Islet of Langerhans (tissue), 1 donor: ENCODE measurements at regions not wholly inside any gene's neighbourhood (a gene's known extent, or its start where the extent isn't known, plus 50 kb on each side); places are given as distances from the start of the nearest gene placed in this dataset.

Experiments
- FAIRE-seq: peaks from one replicate; lab custom pipeline; 2011; peaks lifted over from hg19 to GRCh38; lab: Jason Lieb, UNC

DNA sequence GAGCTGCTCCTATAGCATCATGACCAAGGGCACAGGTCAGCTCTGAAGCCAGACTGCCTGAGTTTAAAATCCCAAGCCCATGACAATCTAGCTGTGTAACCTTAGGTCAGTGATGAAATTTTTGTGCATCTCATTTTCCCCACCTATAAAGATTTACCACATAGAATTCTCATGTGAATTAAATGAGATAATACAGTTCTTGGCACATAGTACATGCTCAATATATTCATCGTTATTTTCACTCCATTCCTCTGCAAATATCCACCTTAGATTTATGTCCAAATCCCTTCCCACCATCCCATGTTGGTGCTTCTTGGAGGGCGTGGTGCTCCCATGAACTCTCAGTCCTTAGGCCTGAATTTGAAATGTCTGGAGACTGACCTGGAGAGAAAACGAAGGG is 300.1 kb downstream of the TLE3 start:
- FAIRE-seq, result no peak

DNA sequence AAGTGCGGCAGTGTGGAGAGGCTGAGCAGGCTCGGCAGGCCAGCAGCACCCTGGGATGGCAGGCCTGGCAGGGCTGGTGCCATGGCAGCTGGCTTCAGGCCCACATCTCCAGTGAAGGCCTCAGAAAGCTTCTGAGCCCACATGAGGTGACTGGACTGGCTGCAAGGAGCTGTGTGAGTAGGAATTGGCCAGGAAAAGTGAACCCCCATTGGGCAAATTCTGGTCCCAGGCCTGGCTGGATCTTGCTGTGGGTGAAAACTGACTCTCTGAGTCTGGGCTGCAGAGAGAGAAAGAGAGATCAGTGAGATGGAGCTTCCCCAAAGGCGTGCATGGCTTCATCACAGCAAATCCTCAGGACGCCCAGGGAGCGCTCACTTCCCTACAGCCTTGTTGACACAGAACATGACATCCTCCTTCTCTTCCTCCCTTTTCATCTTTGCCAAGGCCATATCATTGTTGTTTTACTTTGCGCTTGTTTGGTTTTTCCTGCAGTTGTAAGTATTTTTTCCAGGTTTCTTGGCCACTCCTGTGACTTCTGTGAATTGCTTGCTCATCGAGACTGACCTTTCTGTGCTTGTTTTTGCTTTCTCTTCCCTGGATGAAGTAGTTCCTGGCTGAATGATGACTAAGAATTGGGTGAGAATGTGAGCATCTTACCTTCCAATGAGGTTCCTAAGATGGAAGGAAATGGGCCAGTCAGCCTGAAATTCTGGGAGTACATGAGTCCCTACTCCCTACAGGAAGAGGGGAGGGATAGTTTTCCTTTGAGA is 299.1 kb downstream of the TLE3 start:
- no peak for FAIRE-seq

DNA sequence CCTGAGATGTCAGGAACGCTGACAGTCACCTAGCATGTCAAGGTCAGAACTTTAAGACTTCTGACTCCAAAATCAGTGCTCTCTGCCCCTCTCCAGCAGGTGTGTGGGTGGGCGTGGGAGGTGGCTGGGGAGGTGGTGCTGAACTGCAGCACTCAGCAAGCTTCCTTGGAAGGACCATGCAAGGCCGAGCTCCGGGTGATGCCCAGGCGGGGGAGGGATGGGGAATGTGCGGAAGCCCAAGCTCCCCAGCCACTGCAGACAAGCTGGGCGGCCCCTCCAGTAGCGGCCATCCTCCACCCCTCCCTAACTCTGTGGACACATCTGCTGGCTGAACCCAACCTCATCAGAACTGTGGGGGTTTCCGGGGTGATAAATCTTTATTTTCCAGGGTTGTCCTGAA is 296.6 kb downstream of the TLE3 start:
- FAIRE-seq, result no peak

DNA sequence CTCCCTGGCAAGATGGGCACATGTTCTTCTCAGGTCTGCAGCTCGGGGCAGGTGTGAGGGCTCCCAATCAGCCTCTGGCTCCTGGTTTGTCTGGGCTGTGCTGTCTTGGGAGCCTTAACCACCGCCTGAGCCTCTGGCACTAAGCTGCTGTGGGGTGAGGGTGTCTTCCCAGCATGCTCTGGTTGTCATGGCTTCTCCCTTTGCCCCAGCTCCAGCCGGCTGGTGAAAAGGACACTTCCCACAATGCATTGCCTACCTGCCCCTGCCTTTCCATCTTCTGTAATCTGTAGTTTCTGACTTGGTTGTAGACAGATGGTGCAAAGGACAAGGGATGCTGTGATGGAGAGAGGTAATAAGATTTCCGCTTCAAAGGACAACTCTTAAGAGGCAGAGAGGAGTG is 295.3 kb downstream of the TLE3 start:
- no peak for FAIRE-seq

DNA sequence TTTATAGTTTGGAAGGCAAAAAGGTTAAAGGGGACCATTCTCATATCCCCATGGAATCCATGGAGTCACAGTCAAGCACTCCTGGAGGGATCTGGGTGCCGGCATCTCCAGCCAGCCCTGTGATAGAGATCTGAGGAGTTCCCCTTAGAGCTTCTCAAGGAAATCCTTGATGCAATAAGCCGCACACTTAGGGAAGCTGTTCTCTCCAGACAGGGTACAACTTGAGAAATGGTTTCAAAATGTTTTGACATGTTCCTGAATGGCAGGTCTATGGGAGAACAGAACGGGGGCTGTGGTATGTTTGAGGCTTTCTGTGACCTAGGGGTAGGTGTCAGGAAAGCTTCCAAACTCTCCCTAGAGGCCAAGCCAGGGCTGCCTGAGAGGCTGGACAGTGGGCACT is 292.9 kb downstream of the TLE3 start:
- no peak for FAIRE-seq

DNA sequence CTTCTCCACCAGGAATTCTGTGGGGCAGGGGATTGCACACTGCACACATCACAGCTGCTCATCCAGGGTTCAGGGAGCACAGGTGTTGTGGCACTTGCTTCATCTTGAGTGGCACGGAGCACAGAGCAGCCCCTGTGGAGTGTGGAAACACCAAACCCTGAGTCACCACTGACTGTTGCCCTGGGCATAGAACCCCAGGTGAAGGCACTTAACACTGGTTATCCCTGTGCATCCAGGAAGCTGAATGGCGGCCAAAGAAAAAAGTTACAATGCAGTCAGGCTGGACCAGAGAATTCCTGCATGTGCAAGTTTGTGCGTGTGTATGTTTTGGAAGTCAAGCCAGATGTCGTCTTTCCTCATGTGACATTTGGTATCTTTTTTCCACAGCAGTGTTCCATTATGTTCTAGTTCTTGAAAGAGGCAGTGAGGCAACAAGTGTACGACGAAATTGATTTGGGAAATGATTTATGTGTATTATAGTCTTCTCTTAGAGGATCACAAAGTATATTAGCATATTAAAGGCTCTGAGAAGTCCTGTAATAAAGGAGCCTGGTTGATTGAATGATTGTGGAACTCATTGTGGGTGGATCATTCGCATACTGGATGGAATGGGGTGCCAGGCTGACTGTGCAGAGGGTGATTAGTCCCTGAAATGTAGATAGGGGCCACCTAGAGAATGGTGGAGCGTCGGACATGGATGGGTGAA is 292.3 kb downstream of the TLE3 start:
- no peak for FAIRE-seq

DNA sequence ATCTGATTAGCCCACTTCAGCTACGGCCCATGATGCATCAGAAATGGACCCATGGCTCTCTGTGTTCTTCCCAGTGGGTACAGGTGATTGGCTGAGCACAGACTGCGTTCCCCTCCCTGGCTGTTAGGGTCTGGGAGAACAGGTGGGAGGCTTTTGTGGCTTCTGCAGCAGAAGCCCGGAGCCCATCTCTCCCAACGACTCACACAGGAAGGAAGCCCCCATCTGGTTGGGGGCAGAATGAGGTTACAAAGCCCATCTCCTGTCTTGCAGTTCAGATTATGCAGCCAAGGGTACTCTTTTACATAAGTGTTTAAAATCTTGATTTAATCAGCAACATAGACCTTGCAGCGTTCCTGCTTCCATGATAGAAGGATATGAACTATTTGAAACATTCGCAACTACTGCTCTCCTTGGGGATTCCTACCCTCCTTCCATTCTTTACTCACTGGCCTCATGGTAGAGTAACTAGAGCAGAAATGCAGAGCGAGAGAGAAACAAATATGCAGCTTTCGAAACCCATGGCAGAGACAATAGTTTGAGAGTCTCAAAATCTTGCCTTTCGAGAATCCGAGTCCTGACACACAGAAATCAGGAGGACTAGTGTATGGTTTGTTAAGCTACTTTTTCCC is 291.3 kb downstream of the TLE3 start:
- FAIRE-seq, result no peak

DNA sequence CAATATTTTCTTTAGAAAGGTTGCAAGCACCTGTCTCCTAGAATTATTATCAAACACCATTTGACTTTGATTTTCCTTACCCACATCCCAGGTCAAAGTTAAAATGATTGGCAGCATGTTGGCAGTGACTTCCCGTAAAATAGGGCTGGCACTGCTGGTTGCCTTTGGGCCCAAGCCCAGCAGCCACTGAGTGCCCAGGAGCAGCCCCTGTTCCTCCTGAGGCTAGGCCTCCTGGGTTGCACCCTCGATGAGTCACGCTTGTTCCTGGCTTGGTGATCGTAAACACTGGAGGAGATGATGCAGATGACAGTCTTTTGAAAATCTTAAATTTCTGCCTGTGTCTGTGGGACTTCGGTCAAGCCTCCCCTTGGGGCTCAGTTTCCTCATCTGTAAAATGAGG is 290.0 kb downstream of the TLE3 start:
- FAIRE-seq, result no peak

DNA sequence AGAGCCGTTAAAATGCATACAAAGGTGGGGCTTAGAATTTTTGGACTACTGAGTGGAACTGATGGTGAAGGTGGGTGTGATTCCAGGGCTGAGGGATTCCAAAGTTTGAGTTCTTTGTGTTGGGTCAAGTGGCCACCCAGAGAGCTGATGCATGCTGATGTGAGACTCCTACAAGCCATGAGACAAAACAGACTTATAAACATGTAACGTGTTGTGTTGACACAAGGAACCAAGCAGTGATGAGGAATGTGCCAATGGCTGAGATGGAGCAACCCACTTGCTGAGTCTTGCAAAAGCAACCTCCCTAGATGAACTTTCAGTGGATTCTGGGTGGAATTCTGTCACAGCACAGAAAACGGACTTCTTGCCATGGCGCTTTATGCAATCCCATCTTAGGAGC is 289.0 kb downstream of the TLE3 start:
- no peak for FAIRE-seq

DNA sequence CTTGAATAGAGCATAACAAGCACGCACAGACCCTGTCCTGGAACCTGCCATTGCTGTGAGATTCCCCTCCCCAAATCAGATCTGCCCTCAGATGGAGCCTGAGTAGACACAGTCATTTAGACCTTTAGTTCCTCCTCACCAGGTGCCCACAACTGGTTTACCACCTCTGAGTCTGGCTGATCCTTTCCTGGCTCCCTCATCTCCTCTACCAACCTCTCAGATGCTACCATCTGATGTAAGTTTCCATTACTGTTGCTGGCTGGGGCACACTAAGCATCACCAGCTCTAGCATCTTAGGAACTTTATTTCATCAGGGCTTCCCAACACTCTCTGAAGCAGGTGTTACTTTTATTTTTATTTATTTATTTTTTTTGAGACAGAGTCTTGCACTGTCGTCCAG is 288.3 kb downstream of the TLE3 start:
- no peak for FAIRE-seq

DNA sequence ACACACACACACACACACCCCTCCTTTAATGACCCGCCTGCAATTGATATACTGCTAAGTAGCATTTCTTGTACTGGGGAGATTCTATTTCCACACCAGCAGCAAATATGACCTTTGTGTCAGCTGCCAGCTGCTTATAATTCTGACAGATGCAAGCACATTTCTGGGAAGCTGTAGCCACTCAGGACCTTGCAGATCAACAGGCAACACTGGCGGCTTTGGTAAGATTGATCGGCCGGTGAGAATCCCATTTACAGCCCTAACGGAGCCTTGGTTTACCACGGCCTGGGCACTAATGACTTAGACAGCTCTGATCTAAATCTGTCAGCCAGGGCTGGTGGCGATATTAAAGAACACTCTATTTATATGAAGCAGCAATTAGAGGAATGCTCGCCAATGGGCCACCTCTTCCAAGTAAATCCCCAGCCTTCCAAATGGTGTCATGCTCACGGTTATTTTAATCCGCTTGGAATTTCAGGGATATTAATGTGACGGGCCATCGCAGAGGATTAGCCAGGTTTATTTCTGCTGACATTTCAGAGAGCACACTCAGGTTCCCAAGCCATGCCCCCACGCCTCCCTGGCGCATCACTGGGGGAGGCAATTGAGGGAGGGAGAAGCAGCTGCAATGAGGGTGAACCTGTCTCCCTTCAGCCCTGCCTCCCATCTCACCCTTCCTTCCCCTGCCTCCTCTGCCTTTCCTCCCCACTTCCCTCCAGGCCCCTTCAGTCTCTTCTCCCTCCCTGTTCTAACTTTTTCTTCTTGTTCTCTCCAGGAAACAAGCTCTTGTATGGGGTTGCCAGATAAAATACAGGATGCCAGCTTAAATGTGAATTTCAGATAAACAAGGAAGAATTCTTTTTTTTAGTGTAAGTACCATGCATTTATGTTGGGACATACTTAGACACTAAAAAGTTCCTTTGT is 287.0 kb downstream of the TLE3 start:
- no peak for FAIRE-seq

DNA sequence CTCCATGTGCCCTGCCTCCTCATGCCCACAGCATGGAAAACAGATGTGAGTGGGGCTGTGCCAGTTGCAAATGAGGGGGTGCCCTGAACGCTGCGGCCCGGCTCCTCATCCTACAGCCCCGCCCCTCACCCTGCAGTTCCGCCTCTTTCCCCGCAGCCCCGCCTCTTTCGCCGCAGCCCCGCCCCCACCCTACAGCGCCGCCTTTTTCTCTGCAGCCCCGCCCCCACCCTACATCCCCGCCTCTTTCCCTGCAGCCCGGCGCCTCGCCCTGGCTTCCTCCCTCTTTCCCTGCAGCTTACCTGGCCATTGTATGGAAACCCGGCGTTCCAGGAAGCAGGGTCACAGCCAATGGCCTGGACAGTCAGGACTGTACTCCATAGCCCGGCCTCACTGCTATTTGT is 284.9 kb downstream of the TLE3 start:
- FAIRE-seq, result no peak

DNA sequence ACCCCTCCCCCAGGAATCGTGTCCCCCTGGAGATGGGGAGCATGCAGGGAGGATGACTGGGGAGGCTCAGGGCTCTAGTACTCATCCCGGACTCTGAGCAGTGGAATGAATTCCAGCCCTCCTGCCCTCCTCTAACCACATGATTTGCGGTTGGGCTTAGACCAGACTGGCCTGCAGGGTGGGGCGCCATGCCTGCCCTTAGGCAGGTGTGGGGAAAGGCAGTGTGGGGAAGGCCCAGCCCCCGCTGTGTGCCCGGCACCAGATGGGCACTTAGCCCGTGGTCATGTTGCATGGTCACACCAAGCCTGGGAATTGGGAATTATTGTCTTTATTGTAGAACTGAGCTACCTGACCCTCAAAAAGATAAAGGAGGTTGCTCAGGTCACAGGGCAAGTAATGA is 283.8 kb downstream of the TLE3 start:
- no peak for FAIRE-seq

DNA sequence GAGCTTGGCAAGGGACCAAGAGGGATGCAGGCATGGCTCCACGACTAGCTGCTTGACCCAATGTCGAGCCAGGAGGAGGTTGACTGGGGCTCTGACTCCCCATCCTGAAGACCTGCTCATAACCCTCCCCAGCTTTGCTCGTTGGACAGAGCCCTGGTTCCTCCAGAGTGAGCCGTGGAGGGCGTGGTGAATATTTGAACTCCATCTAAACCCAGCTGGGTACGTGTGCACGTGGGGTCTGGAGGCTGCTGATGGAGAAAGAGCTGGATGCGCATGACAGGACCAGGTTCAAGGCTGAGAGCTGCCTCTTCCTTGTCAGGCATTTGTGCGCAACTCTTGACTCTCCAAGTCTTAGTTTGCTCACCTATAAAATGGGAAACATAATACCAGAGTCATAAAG is 282.8 kb downstream of the TLE3 start:
- FAIRE-seq, result no peak

DNA sequence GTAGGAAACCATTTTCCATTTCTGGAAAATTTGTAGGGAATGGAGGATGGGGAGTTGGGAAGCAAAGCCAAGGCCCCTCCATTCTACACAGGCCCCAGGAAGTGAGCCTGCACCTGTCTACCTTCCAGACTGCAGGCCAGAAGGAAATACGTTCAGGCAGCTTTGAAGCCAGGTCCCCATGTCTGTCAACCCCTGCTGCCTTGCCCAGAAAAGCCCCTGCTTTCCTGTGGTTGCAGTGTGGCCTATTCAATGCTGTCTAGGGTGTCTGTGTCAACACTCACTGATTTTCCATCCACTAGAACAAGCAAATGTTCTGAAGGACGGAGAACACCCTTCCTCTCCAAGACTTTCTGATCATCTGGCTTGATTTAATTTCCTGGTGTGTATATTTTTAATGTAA is 281.9 kb downstream of the TLE3 start:
- no peak for FAIRE-seq

DNA sequence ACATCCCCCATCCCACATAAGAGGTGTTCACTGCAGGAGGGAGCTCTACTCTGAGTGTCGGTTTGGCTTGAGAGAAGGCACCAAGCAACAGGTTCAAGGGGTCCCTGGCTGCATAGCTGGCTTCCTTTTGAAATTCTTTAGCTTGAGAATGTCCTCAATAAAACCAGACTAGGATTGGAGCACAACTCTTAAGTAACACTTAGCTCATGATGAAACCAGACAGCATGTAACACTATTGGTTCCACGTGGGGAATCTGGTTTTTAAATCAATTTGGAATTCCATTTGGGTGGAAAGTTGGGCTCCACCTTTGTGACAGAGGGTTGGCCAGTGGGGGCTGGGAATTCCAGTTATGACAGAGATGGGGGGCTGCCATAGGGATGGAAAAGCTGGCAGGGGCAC is 281.2 kb downstream of the TLE3 start:
- no peak for FAIRE-seq

DNA sequence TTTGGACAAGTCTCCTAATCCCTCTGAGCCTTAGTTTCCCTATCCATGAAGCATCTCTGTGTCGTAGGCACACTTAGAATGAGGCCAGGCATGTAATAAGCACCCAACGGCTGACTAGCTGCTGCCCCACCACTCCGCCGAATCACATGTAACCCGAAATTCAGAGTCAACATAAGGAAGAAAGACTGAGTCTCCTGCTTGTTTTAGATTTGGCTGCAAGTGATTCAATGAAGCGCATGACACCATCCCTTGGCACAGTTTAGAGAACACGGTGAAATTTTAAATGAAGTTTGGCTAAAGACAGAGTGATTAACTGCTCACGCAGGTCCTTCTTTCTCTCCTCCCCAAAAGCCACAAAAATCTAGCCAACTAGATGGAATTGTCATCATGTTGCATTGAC is 279.2 kb downstream of the TLE3 start:
- no peak for FAIRE-seq

DNA sequence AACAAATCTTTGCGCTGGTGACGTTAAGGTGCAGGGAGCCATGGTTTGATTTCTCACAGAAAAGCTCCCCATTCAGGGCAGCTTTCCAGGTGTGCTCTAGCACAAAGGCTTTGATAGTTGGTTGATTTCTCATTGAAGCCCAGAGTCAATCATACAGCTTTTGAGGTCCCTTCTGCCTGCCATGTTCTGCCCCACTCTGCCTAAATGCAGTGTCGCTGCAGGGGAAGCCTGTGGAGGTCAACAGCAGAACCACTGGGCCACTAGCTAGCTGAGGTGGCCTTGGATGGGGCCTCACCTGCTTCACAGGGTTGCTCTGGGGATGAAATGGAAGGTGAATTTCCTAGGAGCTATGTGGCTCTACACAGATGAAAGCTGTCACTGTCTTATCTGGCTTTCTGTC is 278.3 kb downstream of the TLE3 start:
- FAIRE-seq, result no peak

DNA sequence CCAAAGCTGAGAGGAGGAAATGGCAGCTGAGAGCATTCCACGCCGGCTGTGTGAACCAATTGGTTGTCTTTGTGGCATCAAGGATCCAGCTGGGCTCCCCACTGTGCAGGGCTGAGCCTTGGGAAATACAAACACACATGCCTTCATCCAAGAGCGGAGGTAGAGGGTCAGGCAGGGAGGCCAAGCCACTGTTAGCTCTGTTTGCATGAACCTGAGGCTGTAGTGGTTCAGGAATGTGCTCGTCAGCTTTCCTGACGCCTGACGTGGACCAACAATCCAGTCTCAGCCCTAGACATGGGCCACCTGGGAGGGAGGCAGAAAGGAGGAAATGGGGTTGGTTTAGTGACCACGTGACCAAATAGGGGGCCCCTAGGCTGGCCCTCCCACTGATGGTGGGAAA is 276.9 kb downstream of the TLE3 start:
- no peak for FAIRE-seq

DNA sequence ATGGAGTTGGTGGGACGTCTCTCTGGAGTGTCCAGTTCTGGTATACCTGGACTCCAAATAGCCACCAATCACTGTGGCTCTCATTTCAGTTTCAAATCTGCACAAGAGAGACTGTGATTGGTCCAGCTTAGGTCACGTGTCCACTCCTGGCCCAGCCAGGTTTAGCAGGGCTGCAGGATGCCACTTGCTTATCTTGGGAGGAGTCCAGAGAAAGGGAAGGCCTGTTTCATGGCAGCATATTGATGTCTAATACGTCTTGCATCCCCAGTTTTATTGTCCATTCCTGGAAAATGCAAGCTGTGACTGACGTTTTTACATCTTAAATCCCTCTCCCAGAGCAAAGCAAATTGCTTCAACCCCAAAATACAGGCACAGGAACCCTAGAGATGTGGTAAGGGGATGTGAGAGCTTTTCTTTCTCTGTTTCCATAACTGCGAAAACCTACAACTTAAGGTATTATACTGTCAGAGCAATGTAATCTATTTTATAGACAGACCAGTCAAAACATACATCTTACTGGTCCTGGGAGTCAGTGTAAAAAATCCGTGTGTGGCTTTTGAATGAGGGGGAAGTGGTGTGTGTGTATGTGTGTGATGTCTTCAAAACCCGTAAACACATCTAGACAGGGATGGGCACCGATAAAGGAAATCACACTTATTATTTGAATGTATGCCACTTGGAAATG is 274.4 kb downstream of the TLE3 start:
- FAIRE-seq, result no peak

DNA sequence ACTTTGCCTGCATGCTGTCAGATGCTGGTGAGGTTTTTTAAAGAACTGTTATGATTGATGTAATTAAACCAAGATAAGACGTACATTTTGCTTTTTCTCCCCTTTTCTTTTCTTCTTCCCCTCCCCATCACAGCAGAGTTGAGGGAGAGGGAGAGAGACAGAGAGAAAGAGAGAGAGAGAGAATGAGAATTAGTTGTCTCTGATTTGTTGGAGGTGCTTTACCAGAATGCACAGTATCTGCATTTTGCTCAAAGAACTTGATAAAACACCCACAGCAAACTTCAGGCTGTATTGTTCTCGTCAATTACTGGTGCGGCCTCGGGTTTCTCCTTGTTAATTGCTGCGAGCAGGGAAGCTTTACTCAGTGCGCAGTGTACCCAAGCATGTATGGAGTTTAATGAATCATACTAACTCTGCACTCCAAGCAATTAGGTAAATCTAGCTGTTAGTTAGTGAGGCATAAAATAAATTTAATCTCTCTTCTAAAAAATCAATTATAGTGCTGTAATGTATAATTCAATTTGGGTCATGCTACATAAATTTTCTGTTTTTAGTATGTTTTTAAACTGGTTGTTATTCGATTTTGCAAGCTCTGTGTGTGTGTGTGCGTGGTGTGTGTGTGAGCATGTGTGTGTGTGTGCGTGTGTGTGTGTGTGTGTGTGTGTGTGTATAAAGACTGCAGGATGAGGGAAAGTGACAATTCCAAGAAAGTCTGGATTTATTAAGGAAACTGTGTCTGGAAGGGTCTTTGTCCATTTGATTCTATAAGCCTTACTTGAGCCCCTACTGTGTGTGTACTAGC is 273.4 kb downstream of the TLE3 start:
- no peak for FAIRE-seq
